GM19397 (cell line): ENCODE measurements at regions not wholly inside any gene's neighbourhood (a gene's known extent, or its start where the extent isn't known, plus 50 kb on each side); places are given as distances from the start of the nearest gene placed in this dataset.
"Not testable (repeated sequence)": the region's sequence is repeated elsewhere in the genome, so short reads cannot be mapped to it uniquely, and the experiment has no call there.

Experiments used
- ATAC-seq: cut with Tn5 transposase; IDR thresholded peaks from one replicate; pipeline ENCODE4 v1.9.1; 2021; ENCODE audit warnings: mild to moderate bottlenecking, moderate library complexity; ENCODE audit not compliant: unreplicated experiment

GRCh38 chr19:29015569-29015968 lies 197.4 kb downstream of the UQCRFS1 start:
- ATAC-seq = no peak

- no peak for ATAC-seq
These were observed 198.0 kb downstream of the UQCRFS1 start for GRCh38 chr19:29014857-29015436.

- ATAC-seq = no peak
These were observed 199.0 kb downstream of the UQCRFS1 start for GRCh38 chr19:29013988-29014387.

GRCh38 chr19:29013325-29013724 lies 199.6 kb downstream of the UQCRFS1 start:
- no peak for ATAC-seq

- ATAC-seq = no peak
These were observed 200.5 kb downstream of the UQCRFS1 start for GRCh38 chr19:29012457-29012856.

GRCh38 chr19:29010276-29010675 lies 202.7 kb downstream of the UQCRFS1 start:
- ATAC-seq = no peak

- ATAC-seq = no peak
These were observed 206.8 kb downstream of the UQCRFS1 start for GRCh38 chr19:29006057-29006735.

GRCh38 chr19:29004796-29005195 lies 208.2 kb downstream of the UQCRFS1 start:
- no peak for ATAC-seq

- no peak for ATAC-seq
These were observed 209.1 kb downstream of the UQCRFS1 start for GRCh38 chr19:29003641-29004409.

- ATAC-seq = no peak
These were observed 210.6 kb downstream of the UQCRFS1 start for GRCh38 chr19:29002336-29002735.

GRCh38 chr19:29001597-29002245 lies 211.2 kb downstream of the UQCRFS1 start:
- no peak for ATAC-seq

- no peak for ATAC-seq
These were observed 211.8 kb downstream of the UQCRFS1 start for GRCh38 chr19:29001141-29001581.

GRCh38 chr19:28999724-29000433 lies 213.1 kb downstream of the UQCRFS1 start:
- no peak for ATAC-seq

GRCh38 chr19:28998974-28999373 lies 214.0 kb downstream of the UQCRFS1 start:
- no peak for ATAC-seq

GRCh38 chr19:28997866-28998265 lies 215.1 kb downstream of the UQCRFS1 start:
- not testable (repeated sequence) for ATAC-seq

- no peak for ATAC-seq
These were observed 222.4 kb downstream of the UQCRFS1 start for GRCh38 chr19:28990522-28990921.

- ATAC-seq = no peak
These were observed 223.2 kb downstream of the UQCRFS1 start for GRCh38 chr19:28989739-28990138.

- ATAC-seq = no peak
These were observed 224.9 kb downstream of the UQCRFS1 start for GRCh38 chr19:28988066-28988465.

- no peak for ATAC-seq
These were observed 225.8 kb downstream of the UQCRFS1 start for GRCh38 chr19:28987177-28987576.

- no peak for ATAC-seq
These were observed 227.8 kb downstream of the UQCRFS1 start for GRCh38 chr19:28985201-28985600.

- no peak for ATAC-seq
These were observed 228.6 kb downstream of the UQCRFS1 start for GRCh38 chr19:28984315-28984714.
